Stimulated activated effector memory CD8-positive, alpha-beta T cell treated with anti-CD3 and anti-CD28 coated beads, Interleukin-12 subunit alpha, Interleukin-12 subunit beta, amount 100 ng/mL, for 72 hours (primary cell): ENCODE measurements at regions not wholly inside any gene's neighbourhood (a gene's known extent, or its start where the extent isn't known, plus 50 kb on each side); places are given as distances from the start of the nearest gene placed in this dataset.
A peak's percentile ranks its signal among the peaks of the same experiment; 100 is the strongest.
"Not testable (repeated sequence)": the region's sequence is repeated elsewhere in the genome, so short reads cannot be mapped to it uniquely, and the experiment has no call there.

Source experiments
- ATAC-seq: fragments of 150-1000 bp; cut with Tn5 transposase; 2 replicates; pipeline ENCODE4 v1.10.0; 2021
- DNase-seq, 2 donors: peaks; one replicate each; pipeline ENCODE4 v3.0.0; 2021 to 2022; ENCODE audit warnings: low spot score in 2 of 2
- H3K27ac Mint-ChIP-seq: one replicate; pipeline ENCODE4 v1.8.0; 2022; ENCODE audit warnings: mild to moderate bottlenecking, mixed read lengths
- H3K36me3 Mint-ChIP-seq: one replicate; pipeline ENCODE4 v1.8.0; 2022; ENCODE audit warnings: mild to moderate bottlenecking, mixed read lengths
- H3K4me1 Mint-ChIP-seq: one replicate; pipeline ENCODE4 v1.8.0; 2022; ENCODE audit warnings: mixed read lengths
- H3K4me3 Mint-ChIP-seq: one replicate; pipeline ENCODE4 v1.8.0; 2022; ENCODE audit warnings: mild to moderate bottlenecking, mixed read lengths
- H3K9me3 Mint-ChIP-seq: one replicate; pipeline ENCODE4 v1.8.0; 2022; ENCODE audit warnings: mixed read lengths

- not testable (repeated sequence) for H3K4me1 Mint-ChIP-seq, ATAC-seq, H3K27ac Mint-ChIP-seq, H3K9me3 Mint-ChIP-seq, H3K4me3 Mint-ChIP-seq, DNase-seq, H3K36me3 Mint-ChIP-seq
Observed at GRCh38 chr2:89199453-89200246, 508.2 kb downstream of the RPIA start.

- H3K4me1 Mint-ChIP-seq, ATAC-seq, H3K9me3 Mint-ChIP-seq, H3K4me3 Mint-ChIP-seq, H3K27ac Mint-ChIP-seq, H3K36me3 Mint-ChIP-seq, DNase-seq: not testable (repeated sequence)
Observed at GRCh38 chr2:89200247-89200527, 508.7 kb downstream of the RPIA start.

- H3K4me3 Mint-ChIP-seq, DNase-seq, ATAC-seq, H3K4me1 Mint-ChIP-seq, H3K9me3 Mint-ChIP-seq, H3K36me3 Mint-ChIP-seq, H3K27ac Mint-ChIP-seq: not testable (repeated sequence)
Observed at GRCh38 chr2:89202518-89202917, 511.0 kb downstream of the RPIA start.

GRCh38 chr2:89205153-89205552, 513.7 kb downstream of the RPIA start:
- not testable (repeated sequence) for H3K4me1 Mint-ChIP-seq, H3K36me3 Mint-ChIP-seq, DNase-seq, ATAC-seq, H3K27ac Mint-ChIP-seq, H3K9me3 Mint-ChIP-seq, H3K4me3 Mint-ChIP-seq

GRCh38 chr2:89208144-89208932, 516.9 kb downstream of the RPIA start:
- not testable (repeated sequence) for DNase-seq, H3K27ac Mint-ChIP-seq
- peak; percentile 73 for ATAC-seq

GRCh38 chr2:89213151-89213550, 521.7 kb downstream of the RPIA start:
- H3K4me1 Mint-ChIP-seq, H3K4me3 Mint-ChIP-seq, H3K36me3 Mint-ChIP-seq, DNase-seq, H3K9me3 Mint-ChIP-seq, ATAC-seq, H3K27ac Mint-ChIP-seq: not testable (repeated sequence)

More at GRCh38 chr2:89208144-89208932, 516.9 kb downstream of the RPIA start:
- H3K36me3 Mint-ChIP-seq, H3K4me3 Mint-ChIP-seq, H3K4me1 Mint-ChIP-seq, H3K9me3 Mint-ChIP-seq: not testable (repeated sequence)

GRCh38 chr2:89213811-89214210, 522.3 kb downstream of the RPIA start:
- ATAC-seq, H3K4me3 Mint-ChIP-seq, H3K27ac Mint-ChIP-seq, H3K4me1 Mint-ChIP-seq, H3K36me3 Mint-ChIP-seq, H3K9me3 Mint-ChIP-seq, DNase-seq: not testable (repeated sequence)

GRCh38 chr2:89221474-89221873, 530.0 kb downstream of the RPIA start:
- not testable (repeated sequence) for H3K36me3 Mint-ChIP-seq, H3K4me1 Mint-ChIP-seq, H3K4me3 Mint-ChIP-seq, H3K27ac Mint-ChIP-seq, DNase-seq, H3K9me3 Mint-ChIP-seq, ATAC-seq

GRCh38 chr2:89222063-89222732, 530.7 kb downstream of the RPIA start:
- not testable (repeated sequence) for H3K4me1 Mint-ChIP-seq, H3K36me3 Mint-ChIP-seq, H3K9me3 Mint-ChIP-seq, DNase-seq, H3K4me3 Mint-ChIP-seq, H3K27ac Mint-ChIP-seq, ATAC-seq

- not testable (repeated sequence) for H3K9me3 Mint-ChIP-seq, H3K36me3 Mint-ChIP-seq, H3K4me1 Mint-ChIP-seq, DNase-seq, H3K4me3 Mint-ChIP-seq, ATAC-seq, H3K27ac Mint-ChIP-seq
Observed at GRCh38 chr2:89224803-89225202, 533.3 kb downstream of the RPIA start.

GRCh38 chr2:89229979-89230378, 538.5 kb downstream of the RPIA start:
- not testable (repeated sequence) for H3K27ac Mint-ChIP-seq, ATAC-seq, H3K4me1 Mint-ChIP-seq, H3K4me3 Mint-ChIP-seq, H3K9me3 Mint-ChIP-seq, H3K36me3 Mint-ChIP-seq, DNase-seq

- not testable (repeated sequence) for H3K9me3 Mint-ChIP-seq, H3K4me1 Mint-ChIP-seq, ATAC-seq, H3K36me3 Mint-ChIP-seq, H3K4me3 Mint-ChIP-seq, H3K27ac Mint-ChIP-seq, DNase-seq
Observed at GRCh38 chr2:89231241-89231640, 539.8 kb downstream of the RPIA start.

GRCh38 chr2:89233931-89234330, 542.5 kb downstream of the RPIA start:
- ATAC-seq, result peak; percentile 11
- not testable (repeated sequence) for DNase-seq, H3K4me1 Mint-ChIP-seq, H3K36me3 Mint-ChIP-seq, H3K4me3 Mint-ChIP-seq, H3K9me3 Mint-ChIP-seq, H3K27ac Mint-ChIP-seq

- not testable (repeated sequence) for DNase-seq, H3K9me3 Mint-ChIP-seq, H3K27ac Mint-ChIP-seq, H3K36me3 Mint-ChIP-seq, H3K4me1 Mint-ChIP-seq, ATAC-seq, H3K4me3 Mint-ChIP-seq
Observed at GRCh38 chr2:89234818-89235466, 543.5 kb downstream of the RPIA start.

GRCh38 chr2:89236832-89237450, 545.5 kb downstream of the RPIA start:
- DNase-seq, H3K27ac Mint-ChIP-seq, H3K4me3 Mint-ChIP-seq, H3K36me3 Mint-ChIP-seq, H3K9me3 Mint-ChIP-seq, ATAC-seq, H3K4me1 Mint-ChIP-seq: not testable (repeated sequence)
